NCI-H524 treated with DMSO at 0.1 percent for 48 hours (cell line): ENCODE measurements at regions not wholly inside any gene's neighbourhood (a gene's known extent, or its start where the extent isn't known, plus 50 kb on each side); places are given as distances from the start of the nearest gene placed in this dataset.

Experiments
- DNase-seq: peaks from one replicate; lab custom pipeline; 2025; lab: John Stamatoyannopoulos, UW

DNA sequence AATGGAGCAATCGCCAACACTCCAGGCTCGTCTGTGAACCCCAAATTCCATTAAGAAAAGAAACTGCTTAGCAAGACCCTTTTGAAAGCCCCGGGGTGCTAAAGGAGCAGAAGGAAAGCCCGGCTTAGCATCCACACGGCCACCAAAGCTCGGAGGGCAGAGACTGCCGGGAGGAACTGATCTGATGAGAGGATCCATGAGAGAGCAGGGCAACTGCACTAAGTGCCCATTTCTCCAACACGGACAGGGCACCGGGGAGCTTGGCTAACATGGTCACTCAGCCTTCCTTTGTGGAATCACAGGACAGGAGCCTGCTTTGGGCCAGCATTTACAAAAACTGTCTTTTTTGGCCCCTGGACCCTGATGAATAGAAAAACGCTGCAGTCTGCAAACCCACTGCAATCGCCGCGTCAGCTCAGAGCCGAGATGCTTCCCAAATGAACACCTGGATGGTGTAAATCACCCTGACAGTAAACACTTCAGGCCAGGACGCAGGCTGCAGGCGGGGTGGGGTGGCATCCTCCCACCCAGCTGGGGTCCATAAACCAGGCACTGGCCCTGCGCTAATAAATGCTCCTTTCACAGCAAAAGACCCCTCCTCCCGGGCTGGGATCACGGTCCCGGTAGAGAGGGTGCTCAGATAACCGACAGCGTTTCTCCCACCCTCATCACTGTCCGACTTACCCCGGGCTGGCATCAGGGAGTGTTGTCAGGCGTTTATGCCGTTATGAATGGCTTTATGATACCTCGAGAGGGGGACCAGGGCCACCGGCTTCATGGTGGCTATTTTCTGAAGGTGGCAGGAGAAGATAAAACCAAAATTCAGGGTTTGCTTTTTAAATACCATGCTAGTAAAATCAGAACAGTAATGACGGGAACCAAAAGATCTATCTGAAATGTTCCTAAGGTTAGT is 299.5 kb downstream of the IRF8 start:
- no peak for DNase-seq

DNA sequence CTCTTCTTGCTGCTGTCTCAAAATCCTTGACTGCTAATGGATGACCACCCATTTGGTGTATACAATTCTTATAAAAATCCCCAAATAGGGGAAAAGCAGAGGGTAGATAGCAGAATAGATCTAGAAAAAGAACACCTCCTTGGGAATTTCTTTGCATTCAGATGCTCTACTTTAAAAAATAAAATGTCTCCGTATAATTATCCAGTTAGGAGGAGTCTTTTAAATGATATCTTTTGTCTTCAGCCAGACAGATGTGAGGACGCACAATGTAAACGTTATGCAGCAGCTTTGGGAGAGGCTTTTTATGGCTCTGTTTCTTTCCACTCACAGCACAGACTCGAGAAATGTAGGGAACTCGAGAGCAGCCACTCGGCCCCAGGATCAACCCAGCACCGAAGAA is 300.2 kb downstream of the IRF8 start:
- DNase-seq: no peak

DNA sequence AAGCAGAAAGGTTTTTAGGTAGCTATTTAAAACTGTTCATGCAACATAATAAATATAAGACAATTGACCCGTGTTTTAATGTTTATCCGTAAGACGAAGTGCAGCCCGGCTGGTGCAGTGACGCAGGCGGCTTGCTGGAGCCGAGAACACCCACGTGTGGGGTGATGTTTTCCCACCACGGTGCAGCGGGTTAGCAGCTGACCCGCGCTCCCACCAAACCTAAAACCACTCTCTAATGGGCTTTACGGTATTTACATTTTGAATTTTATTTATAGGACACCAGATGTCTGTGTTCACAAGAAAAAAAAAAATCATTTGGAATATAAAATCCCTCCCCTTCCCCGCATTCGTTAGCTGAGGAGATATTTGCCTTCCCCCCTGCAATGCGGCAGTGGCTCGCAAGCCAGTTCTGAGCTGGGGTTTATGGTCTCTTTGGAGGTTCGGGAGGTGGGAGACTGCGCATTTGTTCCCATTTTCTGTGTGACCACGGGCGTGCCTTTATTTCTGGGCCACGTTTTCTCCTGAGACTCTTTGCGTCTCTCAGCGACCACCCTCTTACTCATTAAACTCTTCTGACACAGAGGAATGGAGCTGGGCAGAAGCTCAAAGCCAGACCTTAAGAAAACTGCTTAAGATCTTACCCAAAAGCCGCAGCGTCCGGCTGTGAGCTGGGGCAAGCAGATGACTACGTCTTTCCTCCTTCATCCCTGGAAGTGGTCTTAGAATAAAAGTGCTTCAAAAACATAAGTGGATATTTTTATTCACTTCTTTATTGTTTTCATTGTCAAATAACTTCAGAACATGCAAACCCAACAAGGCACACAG is 301.1 kb downstream of the IRF8 start:
- no peak for DNase-seq

DNA sequence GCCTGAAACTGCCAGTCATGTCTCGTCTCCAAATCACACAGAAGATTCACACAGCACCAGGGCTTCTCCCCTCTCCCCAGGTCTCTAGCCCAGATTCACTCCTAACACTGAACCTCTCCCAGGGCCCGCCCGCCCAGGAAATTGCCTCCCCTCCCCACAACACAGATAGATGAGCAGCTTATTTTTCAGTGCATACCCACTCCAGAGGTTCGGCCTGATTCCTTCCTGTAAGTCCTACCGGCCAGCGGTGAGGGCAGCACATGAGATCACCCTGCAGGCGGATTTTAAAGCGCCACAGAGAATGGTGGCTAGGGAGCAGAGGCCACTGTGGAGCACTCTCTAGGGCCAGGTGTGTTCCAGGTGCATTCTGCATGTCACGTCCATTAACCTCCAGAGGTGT is 301.8 kb downstream of the IRF8 start:
- no peak for DNase-seq

DNA sequence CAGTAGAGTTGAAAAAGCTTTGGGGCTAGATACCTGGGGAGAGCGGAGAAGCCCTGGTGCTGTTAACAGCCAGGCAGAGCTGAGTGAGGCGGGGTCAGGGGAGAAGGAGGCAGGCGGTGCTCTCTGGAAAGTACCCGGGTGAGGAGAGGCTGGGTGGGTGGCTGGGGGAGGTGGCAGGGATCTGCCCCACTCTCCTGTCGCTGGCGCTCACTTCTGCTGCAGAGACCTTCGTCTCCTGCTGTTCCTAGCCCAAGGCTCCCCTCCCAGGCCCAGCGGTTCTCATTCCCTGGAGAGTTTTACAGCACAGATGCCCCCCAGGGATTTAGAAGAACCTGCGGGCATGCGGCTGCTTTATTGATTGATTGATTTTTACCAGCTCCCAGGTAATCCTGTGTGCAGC is 302.8 kb downstream of the IRF8 start:
- no peak for DNase-seq

DNA sequence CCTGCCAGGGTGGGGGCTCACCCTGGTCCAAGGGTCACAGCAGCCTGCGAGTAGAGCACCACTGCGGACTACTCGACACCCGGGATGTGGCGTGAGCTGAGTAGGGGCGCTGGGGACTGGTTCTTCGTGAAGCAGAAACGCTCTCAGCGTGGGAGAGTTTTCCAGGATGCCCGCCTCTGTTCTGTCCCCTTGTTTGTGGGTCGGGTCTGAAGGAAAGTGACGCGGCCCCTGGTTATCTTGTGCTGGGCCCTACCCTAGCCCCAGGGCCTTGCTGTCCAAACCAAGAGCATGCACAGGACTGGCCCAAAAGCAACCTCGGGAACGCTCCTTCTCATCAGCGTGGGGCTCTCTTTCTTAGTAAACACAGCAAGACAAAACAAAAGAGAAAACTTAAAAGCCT is 303.3 kb downstream of the IRF8 start:
- no peak for DNase-seq

DNA sequence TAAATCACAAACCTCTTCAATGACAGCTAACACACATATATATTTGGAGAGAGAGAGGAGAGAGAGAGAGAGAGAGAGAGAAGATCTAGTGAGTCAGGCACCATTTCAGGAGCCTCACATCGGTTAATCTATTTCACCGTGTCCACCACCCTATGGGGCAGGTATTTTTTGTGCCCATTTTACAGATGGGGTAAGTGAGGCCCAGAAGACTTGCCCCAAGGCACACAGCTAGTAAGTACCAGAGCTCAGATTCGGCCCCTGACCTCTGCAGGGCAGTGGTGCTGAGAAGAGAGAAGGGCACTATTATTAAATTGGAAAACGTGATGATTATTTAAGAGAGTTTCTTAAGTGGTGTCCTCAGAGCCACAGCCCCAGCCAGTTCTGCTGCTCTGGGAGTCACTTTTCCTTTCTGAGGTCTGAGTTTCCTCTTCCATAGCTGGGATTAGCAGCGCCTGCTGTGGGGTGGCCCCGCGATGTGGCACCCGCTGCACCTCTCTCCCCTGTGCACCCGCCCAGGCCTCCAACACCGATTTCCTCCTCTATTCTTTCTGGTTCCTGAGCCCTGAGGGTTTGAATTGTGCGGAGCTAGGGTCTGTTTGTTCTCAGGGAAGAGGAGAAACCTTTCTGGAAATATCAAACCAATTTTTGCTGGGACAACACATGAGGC is 303.9 kb downstream of the IRF8 start:
- DNase-seq: no peak

DNA sequence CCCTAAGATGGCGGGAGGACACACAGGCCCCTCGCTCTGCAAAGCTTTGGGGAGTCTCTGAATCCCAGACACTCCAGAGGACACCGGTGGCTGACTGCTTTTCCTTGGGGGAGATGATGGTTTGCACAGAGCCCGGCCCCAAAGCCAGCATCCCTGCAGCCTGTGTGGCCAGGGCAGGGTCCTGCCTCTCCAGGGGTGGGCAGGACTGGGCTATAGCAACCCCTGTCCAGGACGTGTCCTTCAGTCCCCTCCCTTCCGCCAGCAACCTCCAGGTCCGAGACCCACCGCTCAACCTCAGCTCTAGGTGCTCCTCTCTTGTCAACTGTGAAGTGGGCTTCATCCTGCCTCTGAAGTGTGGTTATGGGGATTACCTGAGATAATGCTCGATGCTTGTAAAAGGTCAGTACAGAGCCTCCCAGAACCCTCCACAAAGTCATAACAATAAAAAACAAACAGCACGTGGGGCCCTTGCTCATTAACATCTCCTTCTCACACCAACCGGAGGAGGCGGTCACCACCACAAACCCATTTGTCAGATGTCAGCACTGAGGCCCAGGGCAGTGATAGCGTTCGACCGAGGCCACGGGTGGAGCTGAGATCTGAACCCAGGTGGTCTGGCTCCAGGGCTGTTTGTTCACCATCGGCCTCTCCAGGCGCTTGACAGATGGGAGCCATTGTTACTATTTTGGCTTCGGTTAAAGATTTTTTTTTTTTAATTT is 304.8 kb downstream of the IRF8 start:
- DNase-seq: no peak

DNA sequence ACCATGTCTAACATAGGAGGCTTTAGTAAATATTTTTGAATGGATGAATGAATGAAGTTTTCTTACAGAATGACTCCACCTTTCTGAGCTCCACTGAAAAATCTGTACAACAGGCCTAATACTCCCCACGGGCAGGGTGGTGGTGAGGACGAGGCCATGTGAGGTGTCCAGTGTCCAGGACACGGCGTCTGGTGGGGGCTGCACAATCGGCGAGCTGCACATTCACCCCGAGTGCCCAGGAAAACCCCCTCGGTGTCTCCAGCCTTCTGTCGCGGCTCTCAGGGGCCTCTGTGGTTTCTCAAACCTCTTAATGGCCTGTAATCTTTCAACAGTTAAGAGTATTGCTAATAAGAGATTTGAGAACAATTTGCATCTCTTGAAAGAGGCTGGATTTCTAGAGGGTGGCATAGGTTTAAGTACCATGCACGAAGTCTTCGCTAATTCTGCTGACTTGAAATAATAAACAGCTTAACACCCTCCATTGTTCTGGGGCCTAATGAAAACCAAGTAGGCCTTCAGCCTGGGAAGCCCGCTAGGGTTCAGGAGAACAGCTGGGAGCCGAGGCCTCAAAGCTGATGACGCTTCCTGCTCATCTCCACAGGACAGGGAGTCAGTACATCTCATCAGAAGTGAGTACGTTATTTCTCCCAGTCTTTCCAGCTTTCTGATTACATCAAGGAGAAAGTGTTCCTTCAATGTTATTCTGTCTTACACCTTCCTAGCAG is 304.6 kb upstream of the FOXF1 start:
- DNase-seq: no peak

DNA sequence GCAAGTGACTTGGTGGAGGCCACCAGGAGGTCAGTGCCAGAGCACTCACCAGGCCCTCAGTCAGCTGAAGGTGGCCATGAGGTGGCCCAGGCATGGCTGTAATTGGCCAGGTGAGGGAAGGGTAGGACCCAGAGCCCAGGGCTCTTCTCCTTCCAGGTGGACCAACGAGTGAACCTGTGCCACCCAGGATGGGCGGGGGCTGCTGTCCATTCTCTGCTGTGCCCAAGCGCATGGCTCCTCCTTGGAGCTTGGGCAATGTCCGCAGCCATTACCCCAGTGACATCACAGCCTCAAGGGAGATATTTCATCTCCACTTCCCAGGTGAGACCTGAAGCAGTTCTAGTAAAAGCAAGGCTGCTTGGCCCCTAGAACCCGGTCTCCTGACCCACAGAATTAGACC is 303.0 kb upstream of the FOXF1 start:
- DNase-seq: no peak

DNA sequence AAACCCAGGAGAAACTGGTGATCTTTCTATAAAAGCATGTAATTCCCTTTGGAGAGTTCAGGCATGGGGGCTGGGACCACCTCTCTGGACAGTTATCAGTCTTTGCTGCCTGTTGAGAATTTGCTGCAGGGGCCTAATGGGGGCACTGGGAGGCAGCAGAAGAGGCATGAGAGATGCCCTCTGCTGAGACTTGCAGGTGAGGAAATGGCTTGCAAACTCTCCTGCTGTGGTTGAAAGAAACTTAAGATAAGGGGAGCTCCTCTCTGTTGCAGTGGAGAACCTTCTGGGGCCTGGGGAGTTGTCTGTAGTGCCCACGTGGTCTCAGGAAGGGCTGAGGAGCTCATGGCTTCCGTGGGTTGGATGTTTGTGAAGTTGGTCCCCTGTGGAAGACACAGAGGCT is 301.1 kb upstream of the FOXF1 start:
- no peak for DNase-seq

DNA sequence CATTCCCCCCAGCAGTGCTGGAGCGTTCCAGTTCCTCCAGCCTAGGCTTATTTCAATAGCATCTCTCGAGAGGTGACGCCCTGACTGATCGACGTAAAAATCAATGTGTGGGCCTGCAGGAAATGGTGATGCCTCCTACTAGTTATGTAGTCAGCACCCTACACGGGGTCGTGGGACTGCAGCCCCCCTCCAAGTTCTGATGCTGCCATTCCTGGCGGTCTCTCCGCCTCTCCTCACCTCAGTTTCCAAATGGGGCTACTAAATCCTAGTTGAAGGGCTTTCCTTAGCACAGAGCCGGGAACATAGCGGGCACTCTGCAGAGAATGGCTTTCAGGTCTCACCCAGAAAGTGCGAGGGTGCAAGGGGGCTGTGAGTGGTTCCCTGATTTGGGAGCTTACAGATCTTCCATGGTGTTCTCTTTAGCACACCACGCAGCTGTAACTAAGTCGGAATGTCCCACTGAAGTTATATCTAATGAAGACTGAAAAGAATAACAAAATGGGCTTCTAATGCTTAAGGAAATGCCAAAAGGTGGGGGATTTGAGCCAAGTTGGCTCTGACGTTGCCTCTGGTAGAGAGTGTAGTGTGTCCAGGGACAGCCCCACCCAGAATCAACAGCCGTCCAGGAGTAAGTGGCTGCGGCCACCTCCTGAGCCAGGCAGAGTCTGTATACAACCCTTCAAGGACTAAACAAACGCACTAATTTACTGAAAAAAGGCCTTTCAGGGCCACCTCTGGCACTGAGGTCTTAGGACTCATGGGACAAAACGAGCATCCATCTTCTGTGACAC is 299.7 kb upstream of the FOXF1 start:
- no peak for DNase-seq

DNA sequence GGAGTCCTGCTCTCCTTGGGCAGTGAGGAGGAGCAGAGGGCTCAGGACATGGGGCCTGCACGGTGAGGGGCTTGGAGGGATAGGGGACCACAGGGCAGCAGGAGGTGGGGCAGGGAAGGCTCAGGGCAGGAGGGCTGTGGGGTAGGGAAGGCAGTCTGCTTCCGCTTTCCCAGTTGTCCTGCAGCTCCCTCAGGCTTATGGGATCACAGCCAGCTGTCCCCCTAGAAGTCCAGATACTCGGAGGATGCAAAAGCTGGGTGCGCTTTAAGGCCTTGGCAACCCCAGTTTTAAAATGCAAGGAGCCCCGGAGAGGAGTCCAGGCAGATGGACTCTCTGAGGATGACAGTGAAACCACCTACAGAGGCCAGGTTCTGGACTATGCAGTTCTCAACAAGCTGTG is 299.1 kb upstream of the FOXF1 start:
- no peak for DNase-seq

DNA sequence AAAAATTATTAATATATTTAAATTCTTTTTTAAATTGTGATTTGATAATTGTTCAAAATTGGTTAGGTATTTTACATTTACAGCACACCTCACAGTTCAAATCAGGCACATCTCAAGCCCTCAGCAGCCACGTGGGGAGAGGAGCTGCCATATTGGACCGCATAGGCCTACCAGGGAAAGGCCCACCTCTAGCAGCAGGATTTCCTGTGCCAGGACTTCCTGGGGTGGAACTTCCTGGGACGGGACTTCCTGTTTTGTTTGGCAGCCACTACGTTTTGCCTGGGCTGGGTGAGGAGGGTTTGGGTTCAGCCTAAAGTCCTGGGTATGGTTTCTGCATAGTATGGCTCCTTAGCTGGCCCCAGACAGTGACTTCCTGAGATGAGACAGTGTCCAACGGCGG is 298.5 kb upstream of the FOXF1 start:
- DNase-seq: no peak

DNA sequence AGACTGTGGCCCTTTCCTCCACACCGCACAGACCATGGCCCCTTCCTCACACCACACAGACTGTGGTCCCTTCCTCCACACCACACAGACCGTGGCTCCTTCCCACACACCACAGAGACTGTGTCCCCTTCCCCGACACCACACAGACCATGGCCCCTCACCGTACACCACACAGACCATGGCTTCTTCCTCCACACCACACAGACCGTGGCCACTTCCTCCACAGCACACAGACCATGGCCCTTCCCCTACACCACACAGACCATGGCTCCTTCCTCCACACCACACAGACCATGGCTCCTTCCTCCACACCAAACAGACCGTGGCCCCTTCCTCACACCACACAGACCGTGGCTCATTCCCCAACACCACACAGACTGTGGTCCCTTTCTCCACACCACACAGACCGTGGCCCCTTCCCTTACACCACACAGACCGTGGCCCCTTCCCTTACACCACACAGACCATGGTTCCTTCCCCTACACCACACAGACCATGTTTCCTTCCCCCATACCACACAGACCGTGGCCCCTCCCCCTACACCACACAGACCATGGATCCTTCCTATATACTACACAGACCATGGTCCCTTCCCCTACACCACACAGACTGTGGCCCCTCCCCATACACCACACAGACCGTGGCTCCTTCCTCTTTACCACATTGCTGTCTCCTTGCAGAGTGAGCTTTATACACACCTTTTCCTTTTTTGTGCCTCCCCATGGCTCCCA is 297.5 kb upstream of the FOXF1 start:
- no peak for DNase-seq

DNA sequence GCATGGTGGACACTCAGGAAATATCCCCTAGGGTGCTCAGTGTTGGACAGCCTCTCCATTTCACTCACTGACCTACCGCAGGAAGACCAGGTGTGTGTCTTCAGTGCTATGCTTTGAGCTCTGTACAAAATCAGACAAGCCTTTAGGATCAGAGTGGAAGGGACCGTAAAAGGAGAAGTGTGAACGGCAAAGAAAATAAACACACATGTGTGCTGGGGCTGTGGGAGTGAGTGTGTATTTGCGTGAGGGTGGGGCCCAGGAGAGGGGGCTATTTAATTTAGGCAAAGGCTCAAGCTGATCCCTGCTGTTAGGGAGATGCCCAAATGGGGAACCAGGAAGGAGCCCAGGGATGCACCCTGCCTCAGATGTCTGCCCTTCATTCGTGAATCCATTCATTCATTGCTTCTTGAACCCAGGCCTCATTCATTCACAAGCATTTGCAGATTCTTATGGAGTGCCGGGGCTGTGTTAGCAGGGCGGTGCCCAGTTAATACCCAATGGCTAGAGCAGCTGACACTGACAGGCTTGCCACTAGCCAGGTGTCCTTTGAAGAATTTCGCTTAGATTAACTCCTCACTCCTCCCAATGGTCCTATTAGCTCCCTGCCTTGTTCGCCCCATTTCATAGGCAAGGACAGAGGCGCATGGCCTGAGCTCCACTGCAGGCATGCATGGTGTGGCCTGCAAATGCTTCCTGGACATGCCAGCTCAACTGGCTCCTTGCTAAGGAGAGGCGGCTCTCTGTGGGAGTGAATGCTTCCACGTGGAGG is 296.7 kb upstream of the FOXF1 start:
- no peak for DNase-seq

DNA sequence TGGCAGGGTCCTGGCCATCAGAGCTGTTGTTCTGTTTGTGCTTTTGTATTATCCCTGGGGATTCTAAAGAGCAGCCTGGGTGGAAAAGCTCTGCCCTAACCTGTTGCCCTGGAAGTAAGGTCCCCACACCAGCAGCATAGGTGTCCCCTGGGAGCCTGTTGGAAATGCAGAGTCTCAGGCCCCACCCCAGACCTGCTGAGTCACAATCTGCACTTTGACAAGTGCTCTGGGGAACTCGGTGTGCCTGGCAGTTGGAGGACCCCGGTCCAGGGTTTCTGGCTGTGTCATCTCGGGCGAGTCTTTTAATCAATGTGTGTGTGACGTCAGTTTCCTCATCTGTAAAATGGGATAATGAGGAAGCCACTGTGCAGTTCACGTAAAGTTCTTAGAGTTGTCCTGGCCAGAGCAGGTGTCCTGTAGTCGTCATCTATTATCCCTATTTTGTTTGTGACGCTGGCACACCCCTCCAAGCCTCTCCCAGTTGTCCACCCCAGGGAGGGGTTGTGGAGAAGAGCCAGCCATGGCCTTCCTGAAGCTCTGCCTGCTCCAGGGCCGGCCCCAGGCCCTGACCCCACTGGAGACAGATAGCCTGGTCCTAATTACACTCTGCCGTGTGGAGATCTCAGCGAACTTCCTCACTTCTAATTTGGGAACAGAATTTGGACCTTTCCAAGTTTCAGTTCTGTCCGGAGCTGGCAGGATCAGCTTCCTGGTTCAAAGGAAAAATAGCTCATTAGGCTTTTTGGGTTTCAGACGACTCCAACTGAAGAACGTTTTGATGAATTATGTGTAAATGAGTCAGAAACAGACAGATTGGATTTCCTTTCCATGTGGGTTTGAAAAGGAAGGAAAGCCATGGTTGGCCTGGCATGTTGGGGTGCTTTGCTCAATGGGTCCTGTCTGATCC is 295.7 kb upstream of the FOXF1 start:
- no peak for DNase-seq
